Chondrocyte (in vitro differentiated cells): ENCODE measurements at regions not wholly inside any gene's neighbourhood (a gene's known extent, or its start where the extent isn't known, plus 50 kb on each side); places are given as distances from the start of the nearest gene placed in this dataset.
"Not testable (repeated sequence)": the region's sequence is repeated elsewhere in the genome, so short reads cannot be mapped to it uniquely, and the experiment has no call there.

Experiments used
- DNase-seq: peaks from one replicate; pipeline ENCODE4 v3.0.0; 2021; ENCODE audit warnings: mixed read lengths, low spot score
- H3K27ac Mint-ChIP-seq: one replicate; pipeline ENCODE4 v1.8.0; 2021; ENCODE audit warnings: mild to moderate bottlenecking, moderate library complexity, mixed read lengths; ENCODE audit not compliant: unreplicated experiment
- H3K27me3 Mint-ChIP-seq: 2 replicates; pipeline ENCODE4 v1.8.0; 2021; ENCODE audit warnings: low read depth, mixed read lengths
- H3K36me3 Mint-ChIP-seq: 2 replicates; pipeline ENCODE4 v1.8.0; 2021; ENCODE audit warnings: low read depth, mixed read lengths
- H3K4me1 Mint-ChIP-seq: 2 replicates; pipeline ENCODE4 v1.8.0; 2021; ENCODE audit warnings: low read depth, mild to moderate bottlenecking, mixed read lengths
- H3K4me3 Mint-ChIP-seq: one replicate; pipeline ENCODE4 v1.8.0; 2021; ENCODE audit warnings: mild to moderate bottlenecking, moderate library complexity, mixed read lengths; ENCODE audit not compliant: unreplicated experiment
- H3K9me3 Mint-ChIP-seq: 2 replicates; pipeline ENCODE4 v1.8.0; 2021; ENCODE audit warnings: low read depth, mixed read lengths
- TF ChIP-seq, protein P1 (sequence below): fragments of 200-600 bp; sonication (generic); IDR thresholded peaks from 2 replicates; pipeline ENCODE4 v1.5.0; 2021; ENCODE audit warnings: antibody characterized with exemption, mild to moderate bottlenecking, moderate library complexity

DNA sequence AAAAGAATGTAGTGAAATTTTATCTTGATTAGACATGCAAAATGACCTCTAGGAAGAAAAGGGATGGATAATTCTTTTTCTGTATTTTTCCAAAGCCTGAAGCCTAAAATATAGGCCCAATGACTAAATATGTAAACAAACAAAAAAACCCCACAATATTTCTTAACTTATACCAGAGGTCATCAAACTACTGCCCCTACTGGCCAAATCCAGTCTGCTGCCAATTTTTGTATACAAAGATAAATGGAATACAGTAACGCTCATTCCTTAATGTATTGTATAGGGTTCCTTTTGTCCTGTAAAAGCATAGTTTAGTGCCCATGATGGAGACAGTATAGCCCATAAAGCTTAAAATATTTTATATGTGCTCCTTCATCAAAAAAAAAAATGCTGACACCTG is 145.7 kb upstream of the ALG10 start:
- TF ChIP-seq, protein P1, sequence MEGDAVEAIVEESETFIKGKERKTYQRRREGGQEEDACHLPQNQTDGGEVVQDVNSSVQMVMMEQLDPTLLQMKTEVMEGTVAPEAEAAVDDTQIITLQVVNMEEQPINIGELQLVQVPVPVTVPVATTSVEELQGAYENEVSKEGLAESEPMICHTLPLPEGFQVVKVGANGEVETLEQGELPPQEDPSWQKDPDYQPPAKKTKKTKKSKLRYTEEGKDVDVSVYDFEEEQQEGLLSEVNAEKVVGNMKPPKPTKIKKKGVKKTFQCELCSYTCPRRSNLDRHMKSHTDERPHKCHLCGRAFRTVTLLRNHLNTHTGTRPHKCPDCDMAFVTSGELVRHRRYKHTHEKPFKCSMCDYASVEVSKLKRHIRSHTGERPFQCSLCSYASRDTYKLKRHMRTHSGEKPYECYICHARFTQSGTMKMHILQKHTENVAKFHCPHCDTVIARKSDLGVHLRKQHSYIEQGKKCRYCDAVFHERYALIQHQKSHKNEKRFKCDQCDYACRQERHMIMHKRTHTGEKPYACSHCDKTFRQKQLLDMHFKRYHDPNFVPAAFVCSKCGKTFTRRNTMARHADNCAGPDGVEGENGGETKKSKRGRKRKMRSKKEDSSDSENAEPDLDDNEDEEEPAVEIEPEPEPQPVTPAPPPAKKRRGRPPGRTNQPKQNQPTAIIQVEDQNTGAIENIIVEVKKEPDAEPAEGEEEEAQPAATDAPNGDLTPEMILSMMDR, result no peak
- DNase-seq, result no peak
- no peak overlapping the region for H3K27ac Mint-ChIP-seq
- H3K9me3 Mint-ChIP-seq, result peaks cover 39% of the 10 kb centered on the region
- no peaks in the 10 kb centered on the region for H3K27me3 Mint-ChIP-seq
- H3K4me1 Mint-ChIP-seq, result no peaks in the 10 kb centered on the region
- H3K36me3 Mint-ChIP-seq, result no peaks in the 10 kb centered on the region
- H3K4me3 Mint-ChIP-seq, result no peak overlapping the region

DNA sequence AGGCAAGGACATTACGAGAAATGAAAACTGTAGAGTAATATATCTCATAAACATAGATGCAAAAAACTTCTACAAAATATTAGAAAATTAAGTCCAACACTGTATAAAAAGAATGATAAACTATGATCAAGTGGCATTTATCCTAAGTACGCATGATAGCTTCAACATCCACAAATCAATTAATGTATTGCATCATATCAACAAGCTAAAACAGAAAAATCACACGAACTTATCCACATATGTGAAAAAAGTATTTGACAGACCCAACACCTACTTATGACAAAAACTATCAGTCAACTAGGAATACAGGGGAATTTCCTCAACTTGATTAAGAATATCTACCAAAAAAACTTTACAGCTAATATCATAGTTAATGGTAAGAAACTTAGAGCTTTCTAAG is 129.9 kb upstream of the ALG10 start:
- TF ChIP-seq, protein P1, result no peak
- Mint-ChIP-seq H3K27me3 (no peaks in the 10 kb centered on the region), H3K4me3 (no peak overlapping the region), H3K9me3 (peaks cover 32% of the 10 kb centered on the region), H3K27ac (no peak overlapping the region), H3K36me3 (no peaks in the 10 kb centered on the region), H3K4me1 (no peaks in the 10 kb centered on the region)
- DNase-seq, result no peak

DNA sequence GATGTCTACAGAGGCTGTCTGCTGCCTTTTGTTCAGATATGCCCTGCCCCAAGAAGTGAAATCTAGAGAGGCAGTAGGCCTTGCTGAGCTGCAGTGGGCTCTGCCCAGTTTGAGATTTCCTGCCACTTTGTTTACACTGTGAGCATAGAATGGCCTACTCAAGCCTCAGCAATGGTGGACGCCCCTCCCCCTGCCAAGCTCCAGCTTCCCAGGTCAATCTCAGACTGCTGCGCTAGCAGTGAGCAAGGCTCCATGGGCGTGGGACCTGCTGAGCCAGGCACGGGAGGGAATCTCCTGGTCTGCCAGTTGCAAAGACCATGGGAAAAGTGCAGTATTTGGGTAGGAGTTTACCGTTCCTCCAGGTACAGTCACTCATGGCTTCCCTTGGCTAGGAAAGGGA is 101.8 kb upstream of the ALG10 start:
- not testable (repeated sequence) for H3K27me3 Mint-ChIP-seq, H3K4me1 Mint-ChIP-seq, H3K36me3 Mint-ChIP-seq, H3K4me3 Mint-ChIP-seq, H3K27ac Mint-ChIP-seq
- H3K9me3 Mint-ChIP-seq, result peaks cover 50% of the 10 kb centered on the region
- DNase-seq, result peak; percentile 53

DNA sequence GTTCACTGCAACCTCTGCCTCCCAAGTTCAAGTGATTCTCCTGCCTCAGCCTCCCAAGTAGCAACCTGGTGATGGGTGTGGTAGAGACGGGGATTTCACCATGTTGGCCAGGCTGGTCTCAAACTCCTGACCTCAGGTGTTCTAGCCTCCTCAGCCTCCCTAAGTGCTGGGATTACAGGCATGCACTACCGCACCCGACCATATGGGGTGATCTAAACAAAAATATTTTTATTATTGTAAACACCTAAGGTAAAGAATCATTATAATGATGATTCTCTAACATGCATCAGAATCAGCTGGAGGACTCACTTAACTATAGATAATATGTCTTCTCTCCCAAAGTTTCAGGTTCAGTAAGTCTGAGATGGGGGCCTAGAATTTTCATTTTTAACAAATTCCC is 96.2 kb upstream of the ALG10 start:
- Mint-ChIP-seq H3K27ac (no peak overlapping the region), H3K36me3 (no peaks in the 10 kb centered on the region), H3K4me1 (no peaks in the 10 kb centered on the region), H3K27me3 (no peaks in the 10 kb centered on the region), H3K4me3 (no peak overlapping the region), H3K9me3 (peaks cover 51% of the 10 kb centered on the region)
- no peak for DNase-seq
- TF ChIP-seq, protein P1, result no peak

DNA sequence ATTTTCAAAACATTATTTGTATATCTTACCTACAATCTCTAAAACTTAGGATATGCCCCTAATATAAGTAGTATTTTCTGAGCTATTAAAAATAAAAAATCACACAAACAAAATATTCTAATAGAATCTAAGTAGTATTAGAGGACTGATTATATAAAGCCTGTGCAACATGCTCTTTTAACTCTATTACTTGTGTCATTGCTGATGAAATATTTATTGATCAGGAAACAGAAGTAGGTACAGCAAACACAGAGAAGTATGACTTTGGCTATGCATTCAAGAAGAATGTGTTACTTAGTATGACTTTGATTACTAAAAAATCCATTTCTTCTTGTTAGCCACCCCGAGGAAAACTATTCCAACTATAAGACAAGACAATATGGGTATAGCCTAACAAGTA is 84.6 kb upstream of the ALG10 start:
- H3K4me1 Mint-ChIP-seq, H3K9me3 Mint-ChIP-seq, DNase-seq, H3K27me3 Mint-ChIP-seq, H3K36me3 Mint-ChIP-seq, H3K27ac Mint-ChIP-seq, H3K4me3 Mint-ChIP-seq: not testable (repeated sequence)

DNA sequence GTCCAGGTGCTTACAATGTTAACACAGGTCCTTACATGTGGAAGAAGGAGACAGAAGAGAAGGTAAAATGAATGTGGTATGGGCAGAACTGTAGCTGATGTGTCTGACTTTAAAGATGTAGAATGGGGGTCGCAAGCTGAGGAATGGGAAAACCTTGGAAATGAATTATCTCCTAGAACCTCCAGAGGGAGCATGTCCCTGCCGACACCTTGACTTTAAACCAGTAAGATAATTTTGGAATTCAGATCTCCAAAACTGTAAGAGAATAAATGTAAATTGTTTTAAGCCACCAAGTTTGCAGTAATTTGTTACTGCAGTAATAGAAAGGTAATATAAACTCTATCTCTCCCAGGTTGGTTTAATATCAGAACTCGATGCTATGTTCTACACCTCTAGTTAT is 80.1 kb upstream of the ALG10 start:
- TF ChIP-seq, protein P1, result no peak
- Mint-ChIP-seq H3K4me1 (no peaks in the 10 kb centered on the region), H3K27ac (no peak overlapping the region), H3K4me3 (no peak overlapping the region), H3K9me3 (peaks cover 2% of the 10 kb centered on the region), H3K27me3 (no peaks in the 10 kb centered on the region), H3K36me3 (no peaks in the 10 kb centered on the region)
- no peak for DNase-seq
